ENCODE measurements at regions not wholly inside any gene's neighbourhood (a gene's known extent, or its start where the extent isn't known, plus 50 kb on each side); places are given as distances from the start of the nearest gene placed in this dataset.

DNA sequence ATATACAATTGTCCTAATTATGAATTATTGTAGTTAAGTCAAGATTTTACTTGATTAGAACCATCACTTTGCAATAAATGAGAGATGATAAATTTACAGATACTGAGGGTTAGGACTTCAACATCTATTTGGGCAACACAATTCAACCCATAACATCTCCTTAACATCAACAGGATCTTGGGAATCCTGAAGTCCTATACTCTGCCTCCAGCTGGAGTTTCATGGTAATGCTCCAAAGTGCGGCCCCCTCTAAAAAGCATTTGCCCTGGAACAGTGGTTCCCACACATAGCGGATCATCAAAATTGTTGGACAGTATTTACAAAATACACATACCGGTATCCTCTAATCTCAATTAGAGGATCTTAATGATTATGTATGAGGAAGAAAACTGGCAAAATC is 618.6 kb downstream of the CENPC start:
- H3K9me2 ChIP-seq (replicated peaks; ENCODE audit: insufficient read depth, low read length), result no peaks in the 10 kb centered on the region
- no peaks in the 10 kb centered on the region for H3K9me3 ChIP-seq (ENCODE audit: insufficient read depth, low read length)
- no peaks in the 10 kb centered on the region for H3F3A ChIP-seq (ENCODE audit: insufficient read depth)
- no peak overlapping the region for H3K27ac ChIP-seq (ENCODE audit: low read depth, low read length)
- H3K4me3 ChIP-seq (ENCODE audit: insufficient read depth, low read length, poor library complexity, severe bottlenecking), result no peak overlapping the region
- H3K4me2 ChIP-seq (ENCODE audit: low read depth, low read length, poor library complexity, severe bottlenecking), result no peak overlapping the region
- no peak for TF ChIP-seq EZH2phosphoT487 (conservative IDR thresholded peaks at IDR 0.05; ENCODE audit: low read length)
- TF ChIP-seq, protein P1, sequence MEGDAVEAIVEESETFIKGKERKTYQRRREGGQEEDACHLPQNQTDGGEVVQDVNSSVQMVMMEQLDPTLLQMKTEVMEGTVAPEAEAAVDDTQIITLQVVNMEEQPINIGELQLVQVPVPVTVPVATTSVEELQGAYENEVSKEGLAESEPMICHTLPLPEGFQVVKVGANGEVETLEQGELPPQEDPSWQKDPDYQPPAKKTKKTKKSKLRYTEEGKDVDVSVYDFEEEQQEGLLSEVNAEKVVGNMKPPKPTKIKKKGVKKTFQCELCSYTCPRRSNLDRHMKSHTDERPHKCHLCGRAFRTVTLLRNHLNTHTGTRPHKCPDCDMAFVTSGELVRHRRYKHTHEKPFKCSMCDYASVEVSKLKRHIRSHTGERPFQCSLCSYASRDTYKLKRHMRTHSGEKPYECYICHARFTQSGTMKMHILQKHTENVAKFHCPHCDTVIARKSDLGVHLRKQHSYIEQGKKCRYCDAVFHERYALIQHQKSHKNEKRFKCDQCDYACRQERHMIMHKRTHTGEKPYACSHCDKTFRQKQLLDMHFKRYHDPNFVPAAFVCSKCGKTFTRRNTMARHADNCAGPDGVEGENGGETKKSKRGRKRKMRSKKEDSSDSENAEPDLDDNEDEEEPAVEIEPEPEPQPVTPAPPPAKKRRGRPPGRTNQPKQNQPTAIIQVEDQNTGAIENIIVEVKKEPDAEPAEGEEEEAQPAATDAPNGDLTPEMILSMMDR (IDR thresholded peaks at IDR 0.05; ENCODE audit: insufficient read depth, low read length, poor library complexity, severe bottlenecking), result no peak
- H4K20me1 ChIP-seq (ENCODE audit: low read depth, low read length), result no peaks in the 10 kb centered on the region
- no peaks in the 10 kb centered on the region for H3K36me3 ChIP-seq (ENCODE audit: low read length)
- no peaks in the 10 kb centered on the region for H3K79me2 ChIP-seq (ENCODE audit: insufficient read depth, low read length)
- no peaks in the 10 kb centered on the region for H3K27me3 ChIP-seq (ENCODE audit: low read length)
- no peak overlapping the region for H2AFZ ChIP-seq (ENCODE audit: low read depth, low read length, severe bottlenecking)
- H3K9ac ChIP-seq (ENCODE audit: low read length), result no peak overlapping the region

DNA sequence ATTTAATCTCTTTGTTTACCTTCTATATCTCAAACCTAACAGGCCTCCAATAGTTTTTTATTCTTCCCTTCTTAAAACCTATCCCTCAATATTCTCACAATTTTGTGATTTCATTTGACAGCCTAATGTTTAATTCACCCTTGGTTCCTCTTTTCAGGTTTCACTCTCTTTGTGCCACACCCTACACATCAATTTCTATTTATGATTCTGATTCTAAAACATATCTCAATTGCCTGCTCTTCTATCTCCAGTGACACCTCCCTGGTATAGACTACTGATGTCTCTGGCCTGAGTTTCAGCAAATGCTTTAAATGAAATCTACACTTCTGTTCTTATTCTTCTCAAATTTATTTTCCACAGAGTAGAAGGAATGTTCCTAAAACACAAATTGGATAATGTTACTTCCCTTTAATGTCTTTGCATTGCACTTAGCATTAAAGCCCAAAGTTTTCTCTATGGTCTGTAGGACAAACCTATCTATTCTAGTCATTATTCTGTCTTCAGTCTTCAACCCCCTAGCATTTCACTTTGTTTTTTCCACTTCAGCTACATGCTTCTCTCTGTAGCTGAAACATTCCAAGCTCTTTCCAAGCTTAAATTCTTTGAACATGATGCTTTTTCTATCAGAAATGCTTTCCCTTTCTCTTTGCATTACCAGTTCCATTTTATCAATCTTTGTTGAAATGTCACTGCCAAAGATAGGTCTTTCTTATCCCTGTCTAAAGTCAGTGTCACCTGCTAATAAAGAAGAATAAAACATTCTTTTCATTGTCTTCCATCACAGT is 622.0 kb downstream of the CENPC start:
- Histone ChIP-seq H3K27ac (ENCODE audit: low read depth, low read length) (no peak overlapping the region), H2AFZ (ENCODE audit: low read depth, low read length, severe bottlenecking) (no peak overlapping the region), H3F3A (ENCODE audit: insufficient read depth) (no peaks in the 10 kb centered on the region), H3K9me2 (replicated peaks; ENCODE audit: insufficient read depth, low read length) (no peaks in the 10 kb centered on the region), H3K36me3 (ENCODE audit: low read length) (no peaks in the 10 kb centered on the region), H4K20me1 (ENCODE audit: low read depth, low read length) (no peaks in the 10 kb centered on the region), H3K9ac (ENCODE audit: low read length) (no peak overlapping the region), H3K27me3 (ENCODE audit: low read length) (no peaks in the 10 kb centered on the region), H3K9me3 (ENCODE audit: insufficient read depth, low read length) (no peaks in the 10 kb centered on the region), H3K79me2 (ENCODE audit: insufficient read depth, low read length) (no peaks in the 10 kb centered on the region), H3K4me2 (ENCODE audit: low read depth, low read length, poor library complexity, severe bottlenecking) (no peak overlapping the region), H3K4me3 (ENCODE audit: insufficient read depth, low read length, poor library complexity, severe bottlenecking) (no peak overlapping the region)
- TF ChIP-seq, protein P1 (IDR thresholded peaks at IDR 0.05; ENCODE audit: insufficient read depth, low read length, poor library complexity, severe bottlenecking), result no peak
- no peak for TF ChIP-seq EZH2phosphoT487 (conservative IDR thresholded peaks at IDR 0.05; ENCODE audit: low read length)

DNA sequence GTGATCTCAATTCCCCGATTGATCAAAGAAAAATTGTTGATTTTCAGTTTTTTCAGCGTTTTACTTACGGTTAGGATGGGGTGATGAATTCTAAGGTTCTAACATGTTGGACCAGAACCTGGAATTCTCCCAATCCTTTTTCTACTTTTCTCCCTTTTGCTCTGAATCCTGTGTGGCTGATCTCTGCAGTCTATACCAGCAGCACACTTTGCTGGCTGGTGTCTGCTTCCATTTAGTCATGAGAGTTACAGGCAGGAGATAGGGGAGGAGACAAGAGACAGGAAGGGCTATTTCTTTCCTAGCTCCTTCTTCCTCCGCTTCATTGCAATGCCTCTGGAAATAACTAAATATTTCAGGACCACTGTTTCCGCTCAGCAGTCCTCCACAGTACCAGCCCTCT is 623.9 kb downstream of the CENPC start:
- Histone ChIP-seq H3K27ac (ENCODE audit: low read depth, low read length) (no peak overlapping the region), H3K9ac (ENCODE audit: low read length) (no peak overlapping the region), H3K79me2 (ENCODE audit: insufficient read depth, low read length) (no peaks in the 10 kb centered on the region), H3K27me3 (ENCODE audit: low read length) (no peaks in the 10 kb centered on the region), H3K9me3 (ENCODE audit: insufficient read depth, low read length) (no peaks in the 10 kb centered on the region), H2AFZ (ENCODE audit: low read depth, low read length, severe bottlenecking) (no peak overlapping the region), H4K20me1 (ENCODE audit: low read depth, low read length) (no peaks in the 10 kb centered on the region), H3K9me2 (replicated peaks; ENCODE audit: insufficient read depth, low read length) (no peaks in the 10 kb centered on the region), H3K36me3 (ENCODE audit: low read length) (no peaks in the 10 kb centered on the region), H3F3A (ENCODE audit: insufficient read depth) (no peaks in the 10 kb centered on the region), H3K4me2 (ENCODE audit: low read depth, low read length, poor library complexity, severe bottlenecking) (no peak overlapping the region), H3K4me3 (ENCODE audit: insufficient read depth, low read length, poor library complexity, severe bottlenecking) (no peak overlapping the region)
- no peak for TF ChIP-seq EZH2phosphoT487 (conservative IDR thresholded peaks at IDR 0.05; ENCODE audit: low read length)
- TF ChIP-seq, protein P1 (IDR thresholded peaks at IDR 0.05; ENCODE audit: insufficient read depth, low read length, poor library complexity, severe bottlenecking), result no peak

Data from SU-DHL-6 (cell line).